IMR-90 (cell line): ENCODE measurements at regions not wholly inside any gene's neighbourhood (a gene's known extent, or its start where the extent isn't known, plus 50 kb on each side); places are given as distances from the start of the nearest gene placed in this dataset.

Experiments used
- ATAC-seq: fragments of 200-7000 bp; cut with Tn5 transposase; 2 replicates; pipeline ENCODE4 v1.9.1; 2020; ENCODE audit warnings: low read depth, mild to moderate bottlenecking, moderate library complexity
- BruUV-seq: library from RNA; stranded (reverse); fragments of 400-500 nt; replicated peaks from 2 replicates; lab custom pipeline; 2021; lab: Mats Ljungman, UMichigan
- CTCF ChIA-PET: fragments of 300-600 bp; formaldehyde crosslinking; extraction: SDS; loops from one replicate; lab custom pipeline; 2021; ENCODE audit warnings: antibody characterized with exemption; lab: Yijun Ruan, JAX
- POLR2A ChIA-PET: fragments of 300-600 bp; sonication (Branson Sonifier 250); formaldehyde crosslinking; loops from one replicate; lab custom pipeline; 2022; ENCODE audit warnings: antibody characterized with exemption; ENCODE audit not compliant: unreplicated experiment; lab: Charles Lee
- DNase-seq: peaks from one replicate; pipeline ENCODE4 v3.0.0; 2013
- H2AFZ ChIP-seq: replicated peaks from 2 replicates; pipeline ENCODE3; 2013; ENCODE audit warnings: low read length, mild to moderate bottlenecking; ENCODE audit not compliant: poor library complexity
- H2AK5ac ChIP-seq: 2 replicates; pipeline ENCODE4 v1.6.1; 2013; ENCODE audit warnings: low read depth, low read length, inconsistent platforms
- H2AK9ac ChIP-seq: replicated peaks from 2 replicates; pipeline ENCODE3; 2013; ENCODE audit warnings: mild to moderate bottlenecking, low read depth, low read length, moderate library complexity; ENCODE audit not compliant: poor library complexity
- H2BK120ac ChIP-seq: 2 replicates; pipeline ENCODE4 v1.6.1; 2013; ENCODE audit warnings: low read depth, low read length, inconsistent platforms
- H2BK15ac ChIP-seq: 3 replicates; pipeline ENCODE4 v1.6.1; 2013; ENCODE audit warnings: low read depth, low read length, inconsistent platforms
- H2BK20ac ChIP-seq: 2 replicates; pipeline ENCODE4 v1.6.1; 2013; ENCODE audit warnings: low read depth, mild to moderate bottlenecking, inconsistent platforms, low read length, moderate library complexity
- H2BK5ac ChIP-seq: 2 replicates; pipeline ENCODE4 v1.6.1; 2013; ENCODE audit warnings: mild to moderate bottlenecking, low read depth, low read length, inconsistent platforms; ENCODE audit not compliant: poor library complexity, severe bottlenecking
- H3K14ac ChIP-seq: replicated peaks from 2 replicates; pipeline ENCODE4 v1.6.1; 2013; ENCODE audit warnings: low read depth, low read length, inconsistent platforms
- H3K18ac ChIP-seq: 2 replicates; pipeline ENCODE4 v1.6.1; 2013; ENCODE audit warnings: low read depth, low read length, control low read depth
- H3K23ac ChIP-seq: 2 replicates; pipeline ENCODE4 v1.6.1; 2013; ENCODE audit warnings: low read depth, low read length, inconsistent platforms
- H3K27ac ChIP-seq: 2 replicates; pipeline ENCODE4 v1.5.1; 2013; ENCODE audit warnings: mild to moderate bottlenecking, control low read depth, low read length; ENCODE audit not compliant: insufficient read depth
- H3K27me3 ChIP-seq: 2 replicates; pipeline ENCODE4 v1.6.1; 2013; ENCODE audit warnings: low read length; ENCODE audit not compliant: control insufficient read depth, insufficient read depth
- H3K36me3 ChIP-seq: 2 replicates; pipeline ENCODE4 v1.6.1; 2013; ENCODE audit warnings: low read length, mixed read lengths; ENCODE audit not compliant: control insufficient read depth, insufficient read depth
- H3K4ac ChIP-seq: 2 replicates; pipeline ENCODE4 v1.6.1; 2013; ENCODE audit warnings: low read depth, low read length, inconsistent platforms
- H3K4me1 ChIP-seq: 2 replicates; pipeline ENCODE4 v1.6.1; 2013; ENCODE audit warnings: low read length, mixed read lengths; ENCODE audit not compliant: control insufficient read depth, insufficient read depth
- H3K4me2 ChIP-seq: 2 replicates; pipeline ENCODE4 v1.6.1; 2013; ENCODE audit warnings: low read depth, mild to moderate bottlenecking, control low read depth, low read length, moderate library complexity
- H3K4me3 ChIP-seq: 2 replicates; pipeline ENCODE4 v1.5.1; 2013; ENCODE audit warnings: low read depth, mild to moderate bottlenecking, control low read depth, low read length, moderate library complexity; ENCODE audit not compliant: insufficient read depth
- H3K56ac ChIP-seq: 2 replicates; pipeline ENCODE4 v1.6.1; 2013; ENCODE audit warnings: low read length, inconsistent platforms; ENCODE audit not compliant: insufficient read depth; ENCODE audit errors: extremely low read depth
- H3K79me1 ChIP-seq, 2 experiments: 2 replicates each; pipeline ENCODE4 v1.6.1; 2013; ENCODE audit warnings: low read length in 2 of 2, inconsistent platforms in 1 of 2, low read depth in 1 of 2
- H3K9ac ChIP-seq: 2 replicates; pipeline ENCODE4 v1.6.1; 2013; ENCODE audit warnings: low read depth, low read length, control low read depth
- H3K9me1 ChIP-seq: 2 replicates; pipeline ENCODE4 v1.6.1; 2013; ENCODE audit warnings: low read length, inconsistent platforms; ENCODE audit not compliant: insufficient read depth
- H3K9me3 ChIP-seq: 2 replicates; pipeline ENCODE4 v1.6.1; 2013; ENCODE audit warnings: low read length; ENCODE audit not compliant: control insufficient read depth, insufficient read depth
- H4K20me1 ChIP-seq: 2 replicates; pipeline ENCODE4 v1.6.1; 2013; ENCODE audit warnings: low read length, inconsistent platforms; ENCODE audit not compliant: insufficient read depth
- H4K5ac ChIP-seq: 2 replicates; pipeline ENCODE4 v1.6.1; 2013; ENCODE audit warnings: mild to moderate bottlenecking, low read depth, low read length, control low read depth
- H4K8ac ChIP-seq, 2 experiments: 2 replicates each; pipeline ENCODE4 v1.6.1; 2013; ENCODE audit warnings: low read depth in 2 of 2, low read length in 2 of 2, control low read depth in 1 of 2, inconsistent platforms in 1 of 2
- H4K91ac ChIP-seq: 2 replicates; pipeline ENCODE4 v1.6.1; 2013; ENCODE audit warnings: low read depth, low read length, inconsistent platforms; ENCODE audit not compliant: insufficient read depth
- BHLHE40 ChIP-seq: fragments of 150-350 bp; IDR thresholded peaks from 2 replicates; pipeline ENCODE4 v1.6.1; 2016; ENCODE audit warnings: mild to moderate bottlenecking, low read depth, low read length
- CEBPB ChIP-seq: IDR thresholded peaks from 2 replicates; pipeline ENCODE4 v1.6.1; 2012; ENCODE audit warnings: low read depth, low read length, improper control_type of control experiment
- CHD1 ChIP-seq: IDR thresholded peaks from 2 replicates; pipeline ENCODE4 v1.6.1; 2012; ENCODE audit warnings: low read depth, low read length, improper control_type of control experiment
- FOS ChIP-seq: fragments of 150-350 bp; IDR thresholded peaks from 2 replicates; pipeline ENCODE4 v1.6.1; 2016; ENCODE audit warnings: low read depth, low read length
- MAFK ChIP-seq: IDR thresholded peaks from 2 replicates; pipeline ENCODE4 v1.6.1; 2012; ENCODE audit warnings: low read depth, low read length, improper control_type of control experiment
- MAZ ChIP-seq: IDR thresholded peaks from 2 replicates; pipeline ENCODE4 v1.6.1; 2012; ENCODE audit warnings: low read depth, mild to moderate bottlenecking, low read length, improper control_type of control experiment, moderate library complexity, borderline replicate concordance
- MXI1 ChIP-seq: IDR thresholded peaks from 2 replicates; pipeline ENCODE4 v1.6.1; 2012; ENCODE audit warnings: low read depth, mild to moderate bottlenecking, low read length, moderate library complexity, borderline replicate concordance
- NFE2L2 ChIP-seq: fragments of 150-350 bp; IDR thresholded peaks from 2 replicates; pipeline ENCODE4 v1.6.1; 2016; ENCODE audit warnings: low read depth, mild to moderate bottlenecking, low read length
- POLR2A ChIP-seq: IDR thresholded peaks from 2 replicates; pipeline ENCODE4 v1.6.1; 2012; ENCODE audit warnings: mild to moderate bottlenecking, low read depth, low read length
- RAD21 ChIP-seq: IDR thresholded peaks from 2 replicates; pipeline ENCODE4 v1.6.1; 2012; ENCODE audit warnings: low read length, improper control_type of control experiment
- RCOR1 ChIP-seq: IDR thresholded peaks from 2 replicates; pipeline ENCODE4 v1.6.1; 2012; ENCODE audit warnings: mild to moderate bottlenecking, low read length, improper control_type of control experiment; ENCODE audit not compliant: insufficient replicate concordance
- RFX5 ChIP-seq: IDR thresholded peaks from 2 replicates; pipeline ENCODE4 v1.8.0; 2012; ENCODE audit warnings: low read depth, mild to moderate bottlenecking, low read length, moderate library complexity
- SMC3 ChIP-seq: fragments of 150-350 bp; IDR thresholded peaks from 2 replicates; pipeline ENCODE4 v1.6.1; 2016; ENCODE audit warnings: low read depth, mild to moderate bottlenecking, antibody characterized with exemption, low read length, moderate library complexity
- WGBS, 2 experiments: methylation state at CpG; one replicate each; pipeline versions ENCODE4 v1.1.5 to v1.1.7; 2013; ENCODE audit warnings: missing lambda C conversion rate in 2 of 2; ENCODE audit not compliant: insufficient read length in 1 of 2; ENCODE audit errors: extremely low coverage in 2 of 2; 5-methylcytosine and 5-hydroxymethylcytosine counted together
- dilution Hi-C: fragments of 300-500 bp; cut with HindIII; formaldehyde crosslinking; loops from one replicate; pipeline ENCODE4 v1.14.3; 2018; ENCODE audit warnings: low sequenced_read_pairs; ENCODE audit not compliant: unreplicated experiment
- in situ Hi-C: fragments of 300-500 bp; cut with MboI; formaldehyde crosslinking; loops from 3 replicates; pipeline ENCODE4 v1.14.3; 2019; ENCODE audit warnings: low sequenced_read_pairs, inconsistent platforms, mixed read lengths
- intact Hi-C: fragments of 100-400 bp; cut with micrococcal nuclease; formaldehyde crosslinking; loops from 2 replicates; pipeline ENCODE4 v1.10.0; 2022
- TF ChIP-seq, protein P1 (sequence below): fragments of 150-350 bp; IDR thresholded peaks from 2 replicates; pipeline ENCODE4 v1.6.1; 2017; ENCODE audit warnings: mild to moderate bottlenecking, antibody characterized with exemption, low read length, low read depth
- TF ChIP-seq, protein P2 (sequence below): conservative IDR thresholded peaks from 2 replicates; pipeline ENCODE4 v1.5.1; 2012; ENCODE audit warnings: mild to moderate bottlenecking, low read depth, low read length, improper control_type of control experiment
- TF ChIP-seq, protein P3 (sequence below): fragments of 150-350 bp; IDR thresholded peaks from 2 replicates; pipeline ENCODE4 v1.6.1; 2016; ENCODE audit warnings: low read depth, mild to moderate bottlenecking, low read length, moderate library complexity, borderline replicate concordance

GRCh38 chr6:73929405-73929804 lies 233.4 kb downstream of the CD109 start:
- Histone ChIP-seq H3K27me3 (no peaks in the 10 kb centered on the region), H3K36me3 (no peaks in the 10 kb centered on the region), H3K14ac (no peak overlapping the region), H4K5ac (no peak overlapping the region), H2AFZ (peak overlapping the region; percentile 56), H3K4me3 (no peak overlapping the region), H4K8ac (no peak overlapping the region), H3K4me2 (no peak overlapping the region), H3K4ac (no peak overlapping the region), H3K9ac (no peak overlapping the region), H2BK20ac (no peak overlapping the region), H2BK5ac (no peak overlapping the region), H2BK15ac (no peak overlapping the region), H2AK5ac (no peak overlapping the region), H2AK9ac (peak overlapping the region; percentile 45), H3K23ac (no peak overlapping the region), H3K79me1 (no peaks in the 10 kb centered on the region), H3K27ac (no peak overlapping the region), H3K18ac (no peak overlapping the region), H2BK120ac (no peak overlapping the region), H4K20me1 (no peaks in the 10 kb centered on the region), H3K56ac (no peak overlapping the region), H3K9me3 (peaks cover 10% of the 10 kb centered on the region), H3K9me1 (0 out of 2 replicates have a peak, but pooled peaks cover 5% of the 10 kb centered on the region), H3K4me1 (peaks cover 2% of the 10 kb centered on the region; the same call in 1 of the 2 replicates), H4K91ac (no peak overlapping the region)
- ChIA-PET CTCF (no interaction called here), POLR2A (no interaction called here)
- TF ChIP-seq MAFK (no peak), CHD1 (no peak), RAD21 (no peak), POLR2A (no peak), MAZ (no peak), NFE2L2 (no peak), RFX5 (no peak), BHLHE40 (no peak), FOS (no peak), CEBPB (no peak), SMC3 (no peak), RCOR1 (no peak), MXI1 (no peak)
- TF ChIP-seq, protein P1, sequence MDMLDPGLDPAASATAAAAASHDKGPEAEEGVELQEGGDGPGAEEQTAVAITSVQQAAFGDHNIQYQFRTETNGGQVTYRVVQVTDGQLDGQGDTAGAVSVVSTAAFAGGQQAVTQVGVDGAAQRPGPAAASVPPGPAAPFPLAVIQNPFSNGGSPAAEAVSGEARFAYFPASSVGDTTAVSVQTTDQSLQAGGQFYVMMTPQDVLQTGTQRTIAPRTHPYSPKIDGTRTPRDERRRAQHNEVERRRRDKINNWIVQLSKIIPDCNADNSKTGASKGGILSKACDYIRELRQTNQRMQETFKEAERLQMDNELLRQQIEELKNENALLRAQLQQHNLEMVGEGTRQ = no peak
- TF ChIP-seq, protein P2, sequence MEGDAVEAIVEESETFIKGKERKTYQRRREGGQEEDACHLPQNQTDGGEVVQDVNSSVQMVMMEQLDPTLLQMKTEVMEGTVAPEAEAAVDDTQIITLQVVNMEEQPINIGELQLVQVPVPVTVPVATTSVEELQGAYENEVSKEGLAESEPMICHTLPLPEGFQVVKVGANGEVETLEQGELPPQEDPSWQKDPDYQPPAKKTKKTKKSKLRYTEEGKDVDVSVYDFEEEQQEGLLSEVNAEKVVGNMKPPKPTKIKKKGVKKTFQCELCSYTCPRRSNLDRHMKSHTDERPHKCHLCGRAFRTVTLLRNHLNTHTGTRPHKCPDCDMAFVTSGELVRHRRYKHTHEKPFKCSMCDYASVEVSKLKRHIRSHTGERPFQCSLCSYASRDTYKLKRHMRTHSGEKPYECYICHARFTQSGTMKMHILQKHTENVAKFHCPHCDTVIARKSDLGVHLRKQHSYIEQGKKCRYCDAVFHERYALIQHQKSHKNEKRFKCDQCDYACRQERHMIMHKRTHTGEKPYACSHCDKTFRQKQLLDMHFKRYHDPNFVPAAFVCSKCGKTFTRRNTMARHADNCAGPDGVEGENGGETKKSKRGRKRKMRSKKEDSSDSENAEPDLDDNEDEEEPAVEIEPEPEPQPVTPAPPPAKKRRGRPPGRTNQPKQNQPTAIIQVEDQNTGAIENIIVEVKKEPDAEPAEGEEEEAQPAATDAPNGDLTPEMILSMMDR = no peak
- TF ChIP-seq, protein P3, sequence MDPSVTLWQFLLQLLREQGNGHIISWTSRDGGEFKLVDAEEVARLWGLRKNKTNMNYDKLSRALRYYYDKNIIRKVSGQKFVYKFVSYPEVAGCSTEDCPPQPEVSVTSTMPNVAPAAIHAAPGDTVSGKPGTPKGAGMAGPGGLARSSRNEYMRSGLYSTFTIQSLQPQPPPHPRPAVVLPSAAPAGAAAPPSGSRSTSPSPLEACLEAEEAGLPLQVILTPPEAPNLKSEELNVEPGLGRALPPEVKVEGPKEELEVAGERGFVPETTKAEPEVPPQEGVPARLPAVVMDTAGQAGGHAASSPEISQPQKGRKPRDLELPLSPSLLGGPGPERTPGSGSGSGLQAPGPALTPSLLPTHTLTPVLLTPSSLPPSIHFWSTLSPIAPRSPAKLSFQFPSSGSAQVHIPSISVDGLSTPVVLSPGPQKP = no peak
- ATAC-seq (no peak), DNase-seq (peak; percentile 13)
- intact Hi-C loops = no loop called here
- in situ Hi-C loops = no loop called here
- dilution Hi-C loops = no loop called here
- no TSS peak for BruUV-seq
- 80% methylated on average over 1 of the region's 3 CpGs; no CpG with 5 or more reads in 1 of the 2 experiments for WGBS, 2 experiments
